GM20000 (cell line): ENCODE measurements at regions not wholly inside any gene's neighbourhood (a gene's known extent, or its start where the extent isn't known, plus 50 kb on each side); places are given as distances from the start of the nearest gene placed in this dataset.

Source experiments
- DNase-seq: peaks from one replicate; pipeline ENCODE4 v3.0.0; 2012; ENCODE audit warnings: low spot score
- TF ChIP-seq, protein P1 (sequence below): IDR thresholded peaks from 2 replicates; pipeline ENCODE4 v1.5.1; 2012; ENCODE audit warnings: mild to moderate bottlenecking, control low read depth; ENCODE audit errors: extremely low read depth, missing control alignments

DNA sequence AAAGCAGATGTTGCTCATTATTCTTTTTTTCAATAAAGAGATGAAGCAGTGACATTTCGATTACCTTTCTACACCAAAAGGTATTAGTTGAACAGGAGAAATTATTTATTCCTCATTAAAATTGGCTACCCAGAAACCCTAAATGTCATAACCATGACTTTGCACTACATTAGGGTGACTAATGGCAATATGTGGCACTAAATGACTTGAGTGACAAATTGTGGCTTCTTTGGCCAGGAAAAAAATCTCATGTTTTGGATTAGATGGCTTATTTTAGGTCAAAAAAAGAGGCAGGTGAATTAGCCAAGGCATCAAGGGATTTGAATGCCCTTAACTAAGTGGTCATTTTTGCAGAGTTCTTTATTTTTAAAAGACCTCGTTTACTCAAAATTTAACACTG is 353.9 kb downstream of the NDFIP2 start:
- no peak for DNase-seq
- TF ChIP-seq, protein P1, sequence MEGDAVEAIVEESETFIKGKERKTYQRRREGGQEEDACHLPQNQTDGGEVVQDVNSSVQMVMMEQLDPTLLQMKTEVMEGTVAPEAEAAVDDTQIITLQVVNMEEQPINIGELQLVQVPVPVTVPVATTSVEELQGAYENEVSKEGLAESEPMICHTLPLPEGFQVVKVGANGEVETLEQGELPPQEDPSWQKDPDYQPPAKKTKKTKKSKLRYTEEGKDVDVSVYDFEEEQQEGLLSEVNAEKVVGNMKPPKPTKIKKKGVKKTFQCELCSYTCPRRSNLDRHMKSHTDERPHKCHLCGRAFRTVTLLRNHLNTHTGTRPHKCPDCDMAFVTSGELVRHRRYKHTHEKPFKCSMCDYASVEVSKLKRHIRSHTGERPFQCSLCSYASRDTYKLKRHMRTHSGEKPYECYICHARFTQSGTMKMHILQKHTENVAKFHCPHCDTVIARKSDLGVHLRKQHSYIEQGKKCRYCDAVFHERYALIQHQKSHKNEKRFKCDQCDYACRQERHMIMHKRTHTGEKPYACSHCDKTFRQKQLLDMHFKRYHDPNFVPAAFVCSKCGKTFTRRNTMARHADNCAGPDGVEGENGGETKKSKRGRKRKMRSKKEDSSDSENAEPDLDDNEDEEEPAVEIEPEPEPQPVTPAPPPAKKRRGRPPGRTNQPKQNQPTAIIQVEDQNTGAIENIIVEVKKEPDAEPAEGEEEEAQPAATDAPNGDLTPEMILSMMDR, result no peak

DNA sequence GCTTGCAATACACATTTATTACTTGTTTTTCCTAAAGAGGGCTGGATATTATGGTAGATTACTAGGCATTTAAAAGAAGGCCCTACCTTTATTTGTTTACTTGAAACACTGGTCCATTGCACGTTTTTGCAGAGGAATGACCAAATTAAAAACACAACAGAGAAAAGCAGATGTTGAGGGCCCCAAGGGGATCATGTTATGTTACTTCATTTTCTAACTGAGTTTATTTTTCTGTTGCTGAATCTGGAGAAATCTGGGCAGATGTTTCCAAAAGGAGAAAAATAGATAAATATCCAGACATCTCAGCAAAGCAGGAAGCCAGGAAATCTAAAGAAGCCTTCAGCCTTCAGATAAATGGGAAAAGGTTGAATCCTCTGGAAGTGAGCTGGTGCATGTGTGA is 353.0 kb downstream of the NDFIP2 start:
- no peak for DNase-seq
- TF ChIP-seq, protein P1, result no peak

GRCh38 chr13:79831556-79831955 is 350.6 kb downstream of the NDFIP2 start:
- TF ChIP-seq, protein P1, result no peak
- no peak for DNase-seq

DNA sequence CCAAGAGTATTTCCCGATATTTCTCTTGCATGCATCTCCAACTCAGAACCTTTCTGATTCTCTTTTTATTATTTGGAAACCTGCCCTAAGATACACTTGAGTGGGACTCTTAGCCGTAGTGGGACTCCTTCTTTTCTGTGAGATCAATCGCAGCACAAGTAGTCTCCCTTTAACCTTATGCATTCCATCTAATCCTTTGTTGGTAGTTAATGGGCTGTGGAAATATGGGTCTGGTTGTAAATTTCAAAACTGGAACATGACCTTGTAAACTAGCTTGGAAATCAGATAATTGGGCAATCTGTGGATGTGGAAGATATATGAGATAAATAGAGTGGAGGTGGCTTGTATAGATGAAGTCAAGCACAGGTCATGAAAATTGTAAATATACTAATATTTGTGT is 350.0 kb downstream of the NDFIP2 start:
- no peak for DNase-seq
- TF ChIP-seq, protein P1, result no peak

GRCh38 chr13:79830426-79830825 is 349.5 kb downstream of the NDFIP2 start:
- no peak for DNase-seq
- TF ChIP-seq, protein P1, result no peak

DNA sequence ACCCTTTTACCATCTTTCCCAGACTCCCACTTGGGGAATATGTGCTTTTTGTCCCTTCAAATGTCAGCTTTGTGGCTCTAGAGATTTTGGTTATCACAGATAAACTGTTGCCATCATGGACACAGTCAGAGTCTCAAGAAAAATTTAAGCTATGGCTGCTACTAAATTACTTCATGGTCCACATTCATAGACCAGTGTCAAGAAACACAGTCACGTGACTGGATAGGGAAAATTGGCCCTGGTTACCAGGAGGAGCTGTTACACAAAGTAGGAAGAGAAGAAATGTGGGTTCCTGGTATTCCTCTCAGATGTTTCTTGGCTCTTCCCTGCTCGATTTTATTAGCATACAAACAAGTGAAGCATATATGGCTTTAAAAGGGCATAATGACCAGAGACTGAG is 348.9 kb downstream of the NDFIP2 start:
- DNase-seq, result no peak
- TF ChIP-seq, protein P1, result no peak

- DNase-seq, result no peak
- TF ChIP-seq, protein P1, result no peak
These were observed 345.0 kb downstream of the NDFIP2 start for GRCh38 chr13:79825959-79826358.
